HEK293 (cell line): ENCODE measurements at regions not wholly inside any gene's neighbourhood (a gene's known extent, or its start where the extent isn't known, plus 50 kb on each side); places are given as distances from the start of the nearest gene placed in this dataset.

Source experiments
- ATF2 ChIP-seq: fragments of 450-650 bp; formaldehyde crosslinking; IDR thresholded peaks from 2 replicates; pipeline ENCODE4 v1.5.1; 2016; ENCODE audit warnings: missing biosample characterization, missing genetic modification characterization, low read depth
- CTCF ChIP-seq: fragments of 450-650 bp; formaldehyde crosslinking; IDR thresholded peaks from 2 replicates; pipeline ENCODE4 v1.5.1; 2016; ENCODE audit warnings: missing biosample characterization, missing genetic modification characterization
- MEIS1 ChIP-seq: sonication (generic); formaldehyde crosslinking; IDR thresholded peaks from 2 replicates; pipeline ENCODE4 v1.8.1; 2022; ENCODE audit warnings: missing genetic modification reagents, mild to moderate bottlenecking, borderline replicate concordance
- PRDM10 ChIP-seq: fragments of 450-650 bp; formaldehyde crosslinking; IDR thresholded peaks from 2 replicates; pipeline ENCODE4 v1.5.1; 2016; ENCODE audit warnings: missing biosample characterization, missing genetic modification characterization
- ZBTB7A ChIP-seq: fragments of 450-650 bp; formaldehyde crosslinking; IDR thresholded peaks from 2 replicates; pipeline ENCODE4 v1.5.1; 2016; ENCODE audit warnings: low read depth, missing biosample characterization, missing genetic modification characterization
- ZNF121 ChIP-seq: fragments of 450-650 bp; formaldehyde crosslinking; IDR thresholded peaks from 2 replicates; pipeline ENCODE4 v1.5.1; 2016; ENCODE audit warnings: missing biosample characterization, missing genetic modification characterization
- ZNF175 ChIP-seq: fragments of 450-650 bp; formaldehyde crosslinking; IDR thresholded peaks from 2 replicates; pipeline ENCODE4 v1.5.1; 2016; ENCODE audit warnings: missing biosample characterization, missing genetic modification characterization
- ZNF660 ChIP-seq: fragments of 450-650 bp; IDR thresholded peaks from 2 replicates; pipeline ENCODE4 v1.5.1; 2018; ENCODE audit warnings: missing biosample characterization, mild to moderate bottlenecking, missing genetic modification characterization
- ZNF747 ChIP-seq: fragments of 450-650 bp; formaldehyde crosslinking; IDR thresholded peaks from 2 replicates; pipeline ENCODE4 v1.5.1; 2016; ENCODE audit warnings: missing biosample characterization, missing genetic modification characterization

- no peak for TF ChIP-seq ATF2 (tag by site-specific recombination)
- TF ChIP-seq ZNF121 (tag by site-specific recombination) = no peak
- TF ChIP-seq ZNF747 = no peak
- TF ChIP-seq ZNF175 (tag by site-specific recombination) = no peak
- TF ChIP-seq CTCF (tag by site-specific recombination) = no peak
- TF ChIP-seq MEIS1 (CRISPR knock-in tag) = no peak
- TF ChIP-seq PRDM10 = no peak
- no peak for TF ChIP-seq ZNF660 (tag by site-specific recombination)
- no peak for TF ChIP-seq ZBTB7A (tag by site-specific recombination)
Observed at GRCh38 chr10:57689596-57690297, 577.9 kb downstream of the IPMK start.
